Fibroblast of peridontal ligament (primary cell): ENCODE measurements at regions not wholly inside any gene's neighbourhood (a gene's known extent, or its start where the extent isn't known, plus 50 kb on each side); places are given as distances from the start of the nearest gene placed in this dataset.

Experiments used
- DNase-seq: peaks from one replicate; pipeline ENCODE4 v3.0.0-alpha.2; 2010; ENCODE audit errors: extremely low read depth

- no peak for DNase-seq
Measured at GRCh38 chr4:153850533-153851280, 61.8 kb upstream of the SFRP2 start.

GRCh38 chr4:153844144-153844543 lies 55.3 kb upstream of the SFRP2 start:
- no peak for DNase-seq
